IPS DF 6.9 (cell line): ENCODE measurements at regions not wholly inside any gene's neighbourhood (a gene's known extent, or its start where the extent isn't known, plus 50 kb on each side); places are given as distances from the start of the nearest gene placed in this dataset.

Experiments used
- DNase-seq: peaks from one replicate; pipeline ENCODE4 v3.0.0-alpha.2; 2013; ENCODE audit warnings: low read depth, low spot score
- H3K27ac ChIP-seq: one replicate; pipeline ENCODE4 v1.5.1; 2013; ENCODE audit warnings: low read length, control low read depth
- H3K27me3 ChIP-seq: 2 replicates; pipeline ENCODE4 v1.6.1; 2013; ENCODE audit warnings: mild to moderate bottlenecking, low read length; ENCODE audit not compliant: control insufficient read depth, insufficient read depth
- H3K36me3 ChIP-seq: 2 replicates; pipeline ENCODE4 v1.6.1; 2013; ENCODE audit warnings: low read length; ENCODE audit not compliant: control insufficient read depth, insufficient read depth
- H3K4me1 ChIP-seq: 2 replicates; pipeline ENCODE4 v1.6.1; 2013; ENCODE audit warnings: low read length; ENCODE audit not compliant: control insufficient read depth, insufficient read depth
- H3K4me3 ChIP-seq: 2 replicates; pipeline ENCODE4 v1.5.1; 2013; ENCODE audit warnings: mild to moderate bottlenecking, low read length
- H3K9me3 ChIP-seq: 2 replicates; pipeline ENCODE4 v1.6.1; 2013; ENCODE audit warnings: low read length, inconsistent platforms; ENCODE audit not compliant: control insufficient read depth, insufficient read depth
- WGBS: extraction: QIAGEN DNeasy Blood & Tissue Kit; methylation state at CpG from one replicate; pipeline ENCODE4 v1.1.7; 2013; ENCODE audit warnings: mixed read lengths, missing lambda C conversion rate; ENCODE audit not compliant: insufficient read length, insufficient coverage; 5-methylcytosine and 5-hydroxymethylcytosine counted together

DNA sequence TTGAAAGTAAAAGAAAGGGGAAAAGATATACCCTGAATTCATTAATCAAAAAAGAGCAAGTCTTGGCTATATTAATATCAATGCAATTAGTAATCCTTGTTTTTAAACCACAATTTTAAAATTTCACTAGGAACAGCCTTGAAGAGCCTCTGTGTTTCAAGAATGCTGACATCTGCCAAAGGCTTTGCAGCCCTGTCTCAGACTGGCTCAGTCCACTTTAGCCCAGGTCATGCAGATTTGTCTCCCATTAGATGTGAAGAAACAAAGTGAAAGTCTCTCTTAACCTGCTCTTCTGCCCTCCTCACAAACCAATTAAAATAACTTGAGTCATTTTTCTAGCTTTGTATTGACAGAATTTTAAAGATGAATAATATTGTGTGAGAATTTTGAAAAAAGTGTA lies 102.7 kb upstream of the CARMIL1 start:
- Histone ChIP-seq H3K27me3 (no peaks in the 10 kb centered on the region), H3K36me3 (no peaks in the 10 kb centered on the region), H3K9me3 (no peaks in the 10 kb centered on the region), H3K4me3 (no peak overlapping the region), H3K27ac (no peak overlapping the region), H3K4me1 (no peaks in the 10 kb centered on the region)
- DNase-seq, result no peak

DNA sequence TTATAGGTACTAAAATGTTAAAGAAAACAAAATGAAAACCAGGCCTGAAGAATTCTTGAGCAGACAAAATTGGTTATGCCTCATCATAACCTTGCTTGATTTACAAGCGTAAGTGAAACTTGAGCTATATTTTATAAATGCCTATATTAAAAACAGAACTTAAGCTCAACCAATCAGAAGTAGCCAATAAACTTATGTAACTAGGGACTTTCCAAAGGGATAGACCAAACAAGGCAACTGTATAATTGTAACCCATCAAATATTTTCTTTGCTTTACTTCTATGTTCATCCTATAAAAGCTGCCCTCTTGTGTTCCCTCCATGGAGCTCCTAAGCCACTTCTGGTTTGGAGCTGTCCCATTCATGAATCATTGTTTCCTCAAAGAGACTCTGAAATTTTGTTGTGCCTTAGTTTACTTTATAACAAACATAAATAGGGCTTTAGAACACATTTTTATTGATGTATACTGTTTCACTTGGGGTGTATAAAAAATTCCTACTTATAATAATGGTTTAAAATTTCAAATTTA lies 101.6 kb upstream of the CARMIL1 start:
- H3K4me1 ChIP-seq, result no peaks in the 10 kb centered on the region
- no peak overlapping the region for H3K4me3 ChIP-seq
- WGBS, result no CpG with 5 or more reads among the region's 1 CpG
- no peak overlapping the region for H3K27ac ChIP-seq
- DNase-seq, result no peak
- no peaks in the 10 kb centered on the region for H3K36me3 ChIP-seq
- H3K27me3 ChIP-seq, result no peaks in the 10 kb centered on the region
- no peaks in the 10 kb centered on the region for H3K9me3 ChIP-seq

DNA sequence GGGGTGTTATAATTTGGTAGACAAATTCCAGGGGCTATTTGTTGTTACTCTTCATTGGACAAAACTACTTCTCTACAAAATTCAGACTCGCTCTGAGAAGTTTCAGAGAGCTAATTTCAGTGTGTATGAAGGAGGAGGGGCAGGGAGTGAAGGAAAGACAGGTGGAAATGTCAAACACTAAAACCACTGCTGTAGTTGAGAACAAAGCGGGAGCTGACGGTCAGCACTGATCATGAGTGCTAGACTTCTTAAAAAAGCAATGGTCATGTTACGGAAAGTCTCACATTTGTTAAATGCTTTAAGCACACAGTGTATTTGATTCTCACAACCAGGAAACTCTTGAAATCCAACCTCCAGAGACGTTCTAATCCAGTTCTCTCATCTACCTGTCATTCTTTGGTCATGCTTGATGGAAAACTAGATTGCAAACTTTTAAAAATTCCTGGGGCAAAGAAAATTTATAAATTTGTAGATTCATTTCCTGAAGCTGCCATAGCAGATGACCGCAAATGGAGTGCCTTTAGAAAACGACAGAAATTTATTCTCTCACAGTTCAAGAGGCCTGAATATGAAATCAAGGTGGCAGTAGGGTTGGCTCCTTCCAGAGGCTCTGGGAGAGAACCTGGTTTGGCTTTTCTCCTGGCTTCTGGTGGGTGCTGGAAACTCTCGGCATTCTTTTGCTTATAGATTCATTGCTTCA lies 100.7 kb upstream of the CARMIL1 start:
- no peak for DNase-seq
- WGBS, result no CpG with 5 or more reads among the region's 8 CpGs
- Histone ChIP-seq H3K9me3 (no peaks in the 10 kb centered on the region), H3K4me3 (no peak overlapping the region), H3K36me3 (no peaks in the 10 kb centered on the region), H3K4me1 (no peaks in the 10 kb centered on the region), H3K27ac (no peak overlapping the region), H3K27me3 (no peaks in the 10 kb centered on the region)

DNA sequence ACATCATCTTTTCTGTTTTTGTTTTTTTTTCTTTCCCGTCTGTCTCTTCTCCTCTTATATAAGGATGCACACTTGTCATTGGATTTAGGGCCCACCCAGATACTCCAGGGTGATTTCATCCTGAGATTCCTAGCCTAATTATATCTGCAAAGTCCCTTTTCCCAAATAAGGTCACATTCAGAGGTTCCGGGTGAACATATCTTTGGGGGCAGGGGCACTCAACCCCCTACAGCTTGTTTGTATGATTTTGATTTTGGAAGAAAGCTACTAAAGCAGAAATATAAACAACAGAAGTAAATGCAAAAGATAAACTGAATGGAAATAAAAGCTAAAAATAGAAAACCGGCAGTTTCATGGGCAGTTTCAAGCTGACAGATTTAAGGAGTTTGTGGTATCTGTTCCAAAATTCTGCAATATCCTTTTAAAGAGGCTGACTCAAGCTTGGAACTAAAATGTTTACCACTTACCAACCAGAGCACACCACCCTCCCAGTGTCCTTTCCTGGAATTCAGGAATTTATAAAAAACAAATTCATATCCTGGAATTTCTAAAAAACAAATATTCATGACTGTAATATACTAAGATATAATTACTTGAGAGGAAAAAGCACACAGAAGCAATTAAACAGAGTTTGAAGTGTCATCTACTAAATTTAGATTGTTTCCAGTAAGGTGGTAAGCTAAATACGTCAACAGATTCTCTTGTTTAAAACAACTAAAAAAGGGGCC lies 100.0 kb upstream of the CARMIL1 start:
- H3K9me3 ChIP-seq, result no peaks in the 10 kb centered on the region
- H3K36me3 ChIP-seq, result no peaks in the 10 kb centered on the region

DNA sequence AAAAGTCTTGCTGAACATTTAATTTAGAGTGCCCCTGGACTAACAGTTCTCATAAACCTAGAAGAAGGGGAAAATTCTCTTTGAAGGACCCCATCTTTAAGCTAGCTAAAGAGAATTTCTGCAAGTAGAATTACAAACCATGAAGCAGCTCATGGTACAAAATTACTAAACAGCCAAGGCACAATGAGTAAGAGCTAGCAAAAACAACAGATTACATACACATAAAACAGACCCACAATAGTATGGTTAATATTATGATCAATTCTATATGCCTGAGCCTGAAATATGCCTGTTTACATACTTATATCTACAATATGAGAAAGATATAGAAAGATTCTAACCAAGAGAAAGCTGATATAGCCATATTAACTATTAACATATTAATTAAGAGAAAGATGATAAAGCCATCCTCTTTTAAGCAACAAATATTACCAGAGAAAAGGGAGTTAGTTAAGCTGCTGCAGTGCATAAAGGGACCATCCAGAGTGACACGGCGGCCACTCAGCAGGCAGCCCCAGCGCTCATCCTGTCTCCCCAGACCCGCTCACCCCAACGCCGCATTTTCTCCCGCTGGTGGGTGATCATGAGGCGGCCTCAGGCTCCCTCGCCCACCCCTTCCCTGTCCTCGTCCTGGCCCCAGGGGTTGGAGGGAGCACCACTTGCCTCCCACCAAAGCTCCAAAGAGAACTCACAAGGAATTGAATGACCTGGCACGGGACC lies 98.4 kb upstream of the CARMIL1 start:
- Histone ChIP-seq H3K4me1 (no peaks in the 10 kb centered on the region), H3K9me3 (no peaks in the 10 kb centered on the region), H3K4me3 (no peak overlapping the region), H3K36me3 (no peaks in the 10 kb centered on the region), H3K27ac (no peak overlapping the region), H3K27me3 (no peaks in the 10 kb centered on the region)
- WGBS, result no CpG with 5 or more reads among the region's 11 CpGs
- DNase-seq, result no peak

More for the DNA sequence above, 100.0 kb upstream of the CARMIL1 start:
- Histone ChIP-seq H3K4me1 (no peaks in the 10 kb centered on the region), H3K4me3 (no peak overlapping the region), H3K27ac (no peak overlapping the region), H3K27me3 (no peaks in the 10 kb centered on the region)
- no peak for DNase-seq
- WGBS, result no CpG with 5 or more reads among the region's 4 CpGs

DNA sequence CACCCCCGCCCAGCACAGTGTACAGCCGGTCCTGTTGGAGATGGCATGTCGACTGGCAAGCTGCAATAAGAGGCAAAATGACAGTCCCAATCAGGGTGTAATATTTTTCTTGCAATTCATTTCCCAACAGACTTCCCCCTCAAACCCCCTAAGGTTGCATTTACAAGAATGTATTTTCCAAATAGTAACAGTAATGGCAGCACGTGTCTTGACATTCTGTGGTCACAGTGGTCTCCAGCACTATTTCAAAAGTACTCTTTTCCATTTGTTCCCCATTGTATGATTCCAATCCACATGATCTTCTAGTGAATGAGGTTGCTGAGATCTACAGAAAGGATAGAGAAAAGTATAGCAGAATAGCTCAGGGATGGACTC lies 97.8 kb upstream of the CARMIL1 start:
- no peaks in the 10 kb centered on the region for H3K27me3 ChIP-seq
- H3K9me3 ChIP-seq, result no peaks in the 10 kb centered on the region
- H3K4me3 ChIP-seq, result no peak overlapping the region
- DNase-seq, result no peak
- H3K4me1 ChIP-seq, result no peaks in the 10 kb centered on the region
- H3K36me3 ChIP-seq, result no peaks in the 10 kb centered on the region
- no peak overlapping the region for H3K27ac ChIP-seq
- WGBS, result no CpG with 5 or more reads among the region's 4 CpGs

DNA sequence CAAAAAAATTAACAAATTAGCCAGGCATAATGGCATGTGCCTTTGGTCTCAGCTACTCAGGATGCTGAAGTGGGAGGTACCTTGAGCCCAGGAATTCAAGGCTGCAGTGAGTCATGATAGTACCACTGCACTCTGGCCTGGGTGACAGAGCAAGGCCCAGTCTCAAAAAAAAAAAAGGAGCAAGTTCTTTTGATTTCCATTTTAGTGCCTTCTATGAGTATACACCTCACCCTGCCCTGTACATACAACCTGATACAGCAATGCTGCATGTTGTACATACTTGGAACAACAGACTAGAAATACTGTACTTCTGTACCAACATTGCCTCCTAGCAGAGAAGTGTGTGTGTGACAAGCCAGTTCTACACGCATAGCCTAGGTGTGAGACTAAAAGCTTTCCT lies 97.3 kb upstream of the CARMIL1 start:
- no peak overlapping the region for H3K27ac ChIP-seq
- H3K9me3 ChIP-seq, result no peaks in the 10 kb centered on the region
- H3K36me3 ChIP-seq, result no peaks in the 10 kb centered on the region
- no peaks in the 10 kb centered on the region for H3K4me1 ChIP-seq
- WGBS, result no CpG with 5 or more reads among the region's 1 CpG
- no peaks in the 10 kb centered on the region for H3K27me3 ChIP-seq
- H3K4me3 ChIP-seq, result no peak overlapping the region
- no peak for DNase-seq

DNA sequence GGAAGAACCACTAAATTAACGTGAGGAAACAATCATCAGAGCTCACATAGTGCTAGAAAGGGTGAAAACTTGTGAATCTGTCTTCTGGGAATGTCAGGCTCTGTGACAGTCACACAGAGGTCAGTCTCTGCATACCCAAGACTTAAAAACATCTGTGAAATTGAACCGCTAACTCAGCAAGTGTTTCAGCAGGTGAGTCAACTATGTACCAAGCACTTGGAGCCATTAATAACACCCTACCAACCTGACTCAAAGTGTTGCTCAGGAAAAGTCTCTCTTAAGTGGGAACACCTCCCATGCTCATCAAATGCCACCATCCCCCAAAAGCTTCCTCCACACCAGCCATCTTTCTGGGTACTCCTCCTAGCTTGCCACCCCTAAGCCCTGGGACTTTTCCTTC lies 92.3 kb upstream of the CARMIL1 start:
- no peaks in the 10 kb centered on the region for H3K36me3 ChIP-seq
- no peak overlapping the region for H3K27ac ChIP-seq

DNA sequence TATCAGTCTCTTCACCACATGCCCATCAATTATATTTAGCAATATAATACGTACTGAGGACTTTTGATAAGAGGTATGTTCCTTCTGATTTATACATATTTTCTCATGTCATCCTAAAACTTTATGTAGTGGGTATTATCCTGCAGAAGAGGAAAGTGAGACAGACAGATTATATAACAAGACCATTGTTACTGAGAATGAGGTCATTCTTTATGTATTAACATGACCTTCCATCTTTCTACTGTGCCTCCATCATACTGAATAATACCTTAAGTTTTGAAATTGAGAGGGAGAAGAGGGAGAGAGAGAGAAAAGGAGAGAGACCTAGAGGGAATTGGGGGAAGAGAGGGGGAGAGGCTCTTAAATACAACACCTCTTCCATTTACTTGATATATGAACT lies 90.9 kb upstream of the CARMIL1 start:
- no peak overlapping the region for H3K4me3 ChIP-seq
- no CpG with 5 or more reads among the region's 1 CpG for WGBS
- H3K27ac ChIP-seq, result no peak overlapping the region
- H3K27me3 ChIP-seq, result no peaks in the 10 kb centered on the region
- H3K36me3 ChIP-seq, result no peaks in the 10 kb centered on the region
- no peaks in the 10 kb centered on the region for H3K9me3 ChIP-seq
- H3K4me1 ChIP-seq, result no peaks in the 10 kb centered on the region
- DNase-seq, result no peak

More for the DNA sequence above, 92.3 kb upstream of the CARMIL1 start:
- H3K4me3 ChIP-seq, result no peak overlapping the region
- no peaks in the 10 kb centered on the region for H3K9me3 ChIP-seq
- no CpG with 5 or more reads among the region's 2 CpGs for WGBS
- no peaks in the 10 kb centered on the region for H3K27me3 ChIP-seq
- H3K4me1 ChIP-seq, result no peaks in the 10 kb centered on the region
- no peak for DNase-seq

DNA sequence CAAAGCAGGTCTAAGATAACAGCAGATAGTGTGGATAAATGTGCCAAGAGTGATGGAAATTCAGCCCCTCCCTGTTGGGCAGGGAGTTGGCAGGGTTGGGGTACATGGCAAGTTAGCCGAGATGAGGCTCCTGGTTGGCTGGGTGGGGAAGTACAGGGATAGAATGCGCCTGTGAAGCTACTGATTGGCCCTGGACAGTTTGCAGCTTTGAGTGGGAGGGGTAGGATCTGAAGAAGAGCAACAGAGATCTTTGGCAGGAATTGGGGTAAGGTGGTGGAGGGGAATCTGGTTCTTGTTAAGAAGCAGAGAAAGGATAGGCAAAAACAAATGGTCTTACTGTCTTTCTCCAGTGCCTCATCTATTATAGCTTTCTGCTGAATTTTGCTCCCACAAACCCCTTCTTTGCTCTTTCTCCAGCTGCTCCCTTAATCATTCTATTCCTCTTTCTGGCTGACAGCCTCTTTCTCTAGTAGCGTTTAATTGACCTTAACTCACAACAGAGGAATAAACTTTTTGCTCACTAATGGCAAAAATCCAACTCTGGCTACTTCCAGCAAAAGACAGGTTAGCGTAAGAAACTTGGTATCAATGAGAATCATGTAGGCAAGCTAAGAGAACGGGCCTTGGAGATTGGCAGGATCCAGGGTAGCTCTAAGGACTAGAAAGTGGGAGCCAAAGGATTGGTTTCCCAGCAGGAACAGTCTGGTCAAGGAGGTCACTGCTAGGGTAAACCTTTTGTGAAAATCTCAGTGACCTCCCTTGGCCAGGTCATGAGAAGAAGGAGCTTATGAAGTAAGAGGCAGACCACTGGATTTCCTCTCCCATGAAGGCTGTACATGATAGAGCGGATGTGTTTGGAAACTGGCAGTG lies 86.3 kb upstream of the CARMIL1 start:
- no CpG with 5 or more reads among the region's 6 CpGs for WGBS
- Histone ChIP-seq H3K27ac (no peak overlapping the region), H3K27me3 (no peaks in the 10 kb centered on the region), H3K9me3 (no peaks in the 10 kb centered on the region), H3K36me3 (no peaks in the 10 kb centered on the region), H3K4me1 (no peaks in the 10 kb centered on the region), H3K4me3 (no peak overlapping the region)
- no peak for DNase-seq
